GM18907 (cell line): ENCODE measurements at regions not wholly inside any gene's neighbourhood (a gene's known extent, or its start where the extent isn't known, plus 50 kb on each side); places are given as distances from the start of the nearest gene placed in this dataset.

Source experiments
- ATAC-seq: cut with Tn5 transposase; IDR thresholded peaks from one replicate; pipeline ENCODE4 v1.9.1; 2021; ENCODE audit warnings: mild to moderate bottlenecking, moderate library complexity; ENCODE audit not compliant: unreplicated experiment

DNA sequence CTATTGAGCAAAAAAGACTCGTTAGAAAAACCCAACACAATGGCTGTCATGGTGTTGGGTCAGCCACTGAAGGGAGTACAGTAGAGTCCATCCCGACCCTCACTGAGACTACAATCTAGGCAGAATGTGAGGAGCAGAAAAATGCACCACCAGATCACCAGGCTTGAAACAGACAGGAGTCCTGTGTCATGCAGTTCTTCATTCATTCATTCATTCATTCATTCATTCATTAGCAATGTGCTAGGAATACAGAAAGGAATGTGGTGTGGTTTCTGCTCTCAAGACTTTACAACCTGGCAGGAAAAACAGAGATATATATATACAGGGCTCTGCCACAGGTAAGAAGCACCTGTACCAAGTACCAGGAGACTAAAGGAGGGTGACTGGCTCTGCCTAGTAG lies 392.3 kb downstream of the OMA1 start:
- no peak for ATAC-seq

DNA sequence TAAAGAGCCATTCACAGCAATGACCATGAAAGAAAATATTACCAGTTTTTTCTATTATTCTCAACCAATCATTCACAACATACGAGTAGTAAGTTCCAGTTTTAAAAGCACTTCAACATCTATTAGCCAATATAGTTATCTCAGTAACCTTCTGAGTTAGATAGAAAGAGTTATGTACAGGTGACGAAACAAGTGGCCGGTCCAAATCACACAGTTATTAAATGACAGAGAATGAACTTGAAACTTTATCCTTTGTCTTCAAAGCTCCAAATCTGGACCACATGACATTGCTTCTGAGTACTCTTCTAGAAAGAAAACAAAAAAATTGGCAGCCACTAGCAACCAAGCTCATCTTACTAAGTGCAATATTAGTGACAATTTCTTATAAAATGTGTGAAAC lies 393.8 kb downstream of the OMA1 start:
- ATAC-seq: no peak

DNA sequence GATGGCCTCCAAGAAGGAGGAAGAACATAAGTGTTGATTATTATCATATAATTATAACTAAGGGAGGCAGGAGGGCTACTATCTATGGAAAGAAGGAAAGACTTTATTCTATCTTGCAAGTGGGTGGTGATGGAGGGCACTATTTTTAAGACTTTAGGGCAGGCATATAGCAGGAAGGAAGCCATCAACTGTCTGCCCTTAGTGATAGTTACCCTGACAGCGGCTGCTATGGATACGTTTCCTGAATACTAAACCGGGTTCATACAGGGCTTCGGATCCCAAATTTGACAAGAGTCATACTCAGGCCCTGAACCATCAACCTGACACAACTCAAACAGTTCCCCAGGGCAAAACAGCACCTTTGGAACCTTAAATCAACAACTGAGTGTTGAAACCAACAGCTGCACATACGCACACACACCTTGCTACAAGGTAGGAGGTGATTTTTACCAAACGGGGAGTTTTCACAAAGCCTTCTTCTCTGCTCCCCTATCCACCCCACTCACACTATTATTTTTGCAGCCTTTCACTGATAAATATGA lies 397.2 kb downstream of the OMA1 start:
- ATAC-seq: no peak

DNA sequence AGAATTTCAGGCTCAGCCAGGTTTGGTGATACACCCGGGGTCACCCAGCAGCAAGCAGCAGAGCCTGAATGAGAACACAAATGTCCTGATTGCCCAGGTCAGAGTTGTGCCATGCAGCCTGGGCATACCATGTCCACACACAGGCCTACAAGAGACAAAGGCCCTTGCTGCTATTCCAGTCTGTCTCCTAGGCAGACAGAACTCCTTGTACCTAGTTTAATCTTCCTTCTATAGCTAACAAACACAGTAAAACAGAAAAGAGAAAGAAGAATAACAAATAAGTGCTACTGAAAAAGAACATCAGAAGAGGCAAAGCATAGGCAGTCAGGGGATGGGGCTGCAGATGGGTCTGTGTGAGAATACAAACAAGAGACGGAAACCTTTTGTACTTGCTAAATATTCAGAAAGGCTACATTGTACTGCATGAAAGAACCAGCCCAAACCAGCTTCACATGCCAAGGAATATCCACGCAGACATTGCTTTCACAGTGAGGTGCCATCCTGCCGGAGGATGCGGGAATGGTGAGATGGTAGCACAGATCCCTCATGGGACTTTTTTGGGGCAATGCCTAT lies 401.7 kb downstream of the OMA1 start:
- no peak for ATAC-seq

DNA sequence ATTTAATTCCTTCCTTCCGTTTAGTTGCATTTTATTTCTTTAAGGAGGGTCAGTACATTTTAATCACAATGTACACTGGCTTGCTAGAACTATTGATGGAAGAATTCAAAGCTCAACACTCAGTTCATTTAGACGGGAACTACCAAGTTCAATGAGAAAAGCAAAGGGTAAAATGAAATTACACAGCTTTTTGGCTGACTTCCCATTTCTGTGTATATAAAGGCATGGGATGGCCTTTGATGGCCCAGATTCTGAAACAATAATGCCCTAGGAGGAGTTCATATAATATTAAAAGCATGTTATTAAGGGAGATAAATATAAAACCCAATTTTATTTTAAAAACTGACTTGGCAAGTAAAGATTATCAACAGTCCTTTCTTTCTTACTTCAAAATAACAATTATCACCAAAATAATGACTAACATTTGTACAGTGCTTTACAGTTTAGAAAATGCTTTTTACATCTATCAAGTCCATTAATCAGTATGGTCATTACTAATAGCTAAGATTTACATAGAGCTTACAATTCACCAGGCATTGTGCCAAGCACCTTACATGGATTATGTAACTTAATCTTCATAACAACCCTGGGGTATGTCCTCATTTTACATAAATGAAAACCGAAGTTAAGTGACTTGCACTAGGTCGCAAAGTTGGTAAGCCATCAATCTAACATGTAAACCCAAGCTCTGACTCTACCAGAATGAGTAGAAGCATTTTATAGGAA lies 402.4 kb downstream of the OMA1 start:
- ATAC-seq: no peak

GRCh38 chr1:58136387-58136786 lies 410.1 kb downstream of the OMA1 start:
- ATAC-seq: no peak

DNA sequence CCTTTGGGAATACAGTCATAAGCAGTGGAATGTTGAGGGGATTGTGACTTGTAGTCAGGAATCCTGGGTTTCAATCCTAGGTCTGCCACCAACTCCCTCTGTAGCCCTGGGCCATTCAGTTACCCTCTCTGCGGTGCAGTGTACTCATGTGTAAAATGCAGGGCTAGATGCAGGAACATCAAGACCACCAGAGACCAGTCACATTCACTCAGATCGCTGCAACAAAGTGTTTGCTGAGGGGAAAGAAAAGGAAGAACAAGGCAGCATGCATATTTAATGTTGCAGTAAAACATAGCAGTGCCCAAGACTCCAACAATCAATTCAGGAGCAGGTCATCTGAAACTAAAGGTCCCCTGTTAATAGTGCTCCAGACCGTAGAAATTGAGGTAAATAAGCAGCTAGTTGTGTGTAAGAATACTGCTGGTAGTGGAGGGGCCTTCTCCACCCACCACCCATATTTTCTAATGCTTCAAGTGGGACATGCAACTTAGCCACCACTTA lies 410.7 kb downstream of the OMA1 start:
- ATAC-seq: no peak

GRCh38 chr1:58133562-58133961 lies 413.0 kb downstream of the OMA1 start:
- no peak for ATAC-seq

GRCh38 chr1:58123051-58123450 lies 423.5 kb downstream of the OMA1 start:
- no peak for ATAC-seq

DNA sequence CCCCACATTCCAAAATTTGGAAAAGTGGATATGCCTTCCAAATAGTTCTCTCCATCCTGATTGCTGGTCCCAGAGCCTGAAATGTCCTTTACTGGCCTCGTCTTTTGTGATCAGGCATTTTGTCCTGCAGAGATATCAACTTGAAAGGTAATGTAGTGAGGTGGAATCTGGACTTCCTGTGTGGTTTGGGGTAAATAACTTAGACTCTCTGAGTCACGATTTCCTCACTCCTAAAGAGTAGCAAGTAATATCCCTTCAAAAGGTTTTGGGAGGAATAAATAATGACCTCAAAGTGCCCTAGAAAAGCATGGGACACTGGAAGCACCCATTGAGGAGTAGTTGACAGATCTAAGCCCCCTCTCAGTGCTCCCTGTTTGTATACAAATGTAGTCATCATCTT lies 426.6 kb downstream of the OMA1 start:
- ATAC-seq: no peak

DNA sequence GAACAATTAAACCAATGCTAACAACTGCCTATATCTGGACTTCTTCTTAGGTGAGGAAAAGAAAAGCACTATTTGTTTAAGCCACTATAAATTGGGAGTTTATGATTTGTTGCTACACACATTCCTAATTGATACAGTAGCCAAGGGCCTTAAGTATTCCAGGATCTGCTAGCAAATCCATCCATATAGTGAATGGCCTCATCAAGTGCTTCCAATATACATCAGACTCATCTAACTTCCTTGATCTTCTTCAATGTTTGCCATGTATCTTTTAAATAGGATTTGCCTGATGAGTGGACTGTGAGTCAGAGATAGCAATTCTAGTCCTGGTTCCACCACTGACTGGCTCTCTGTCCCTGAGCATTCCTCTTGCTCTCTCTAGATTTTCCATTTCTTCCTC lies 430.2 kb downstream of the OMA1 start:
- no peak for ATAC-seq

DNA sequence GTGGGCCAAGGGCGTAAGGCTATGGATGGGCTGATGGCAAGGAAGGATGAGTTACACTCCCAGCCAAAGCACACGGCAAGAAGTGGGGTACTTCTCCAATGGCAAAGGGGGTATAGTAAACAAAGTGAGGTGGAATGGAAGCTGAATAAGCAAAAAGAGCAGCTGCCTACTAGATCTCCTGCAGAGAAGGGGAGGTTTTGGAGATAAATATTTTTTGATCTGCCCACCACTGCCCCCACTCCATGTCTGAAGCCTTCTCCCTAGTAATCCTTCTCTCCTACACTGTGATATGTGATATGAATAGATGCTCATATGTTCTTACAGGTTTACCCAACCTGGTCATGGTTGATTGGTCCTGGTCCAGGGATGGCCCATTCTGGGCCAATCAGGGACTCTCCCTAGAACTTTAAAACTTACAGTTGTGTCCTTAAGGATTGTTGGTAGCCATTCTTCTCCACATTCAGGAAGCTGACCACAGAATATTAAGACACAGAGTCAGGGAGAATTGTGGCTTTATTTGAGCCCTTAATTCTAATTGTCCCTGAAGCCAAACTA lies 436.8 kb downstream of the OMA1 start:
- no peak for ATAC-seq

DNA sequence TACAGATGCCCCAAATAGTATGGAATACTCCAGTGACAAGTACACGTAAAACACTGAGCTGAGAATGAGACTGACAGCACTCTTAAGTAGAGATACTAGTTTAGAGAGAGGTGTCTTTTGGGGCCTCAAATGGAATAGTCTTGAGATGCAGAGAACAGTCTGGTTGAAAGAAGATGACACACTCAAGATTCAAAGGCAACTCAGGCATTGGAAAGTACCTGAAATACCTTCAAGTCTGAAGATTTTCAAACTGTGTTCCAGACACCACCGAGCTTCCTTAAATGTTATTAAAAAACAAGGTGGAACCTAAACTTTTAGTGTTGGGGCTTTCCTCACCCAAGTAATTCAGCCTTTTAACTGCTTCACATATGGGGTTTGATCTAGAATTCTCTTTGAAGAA lies 437.7 kb downstream of the OMA1 start:
- no peak for ATAC-seq

- no peak for ATAC-seq
Observed at GRCh38 chr1:58107943-58108342, 438.6 kb downstream of the OMA1 start.

GRCh38 chr1:58104960-58105359 lies 441.6 kb downstream of the OMA1 start:
- ATAC-seq: peak; percentile 87

DNA sequence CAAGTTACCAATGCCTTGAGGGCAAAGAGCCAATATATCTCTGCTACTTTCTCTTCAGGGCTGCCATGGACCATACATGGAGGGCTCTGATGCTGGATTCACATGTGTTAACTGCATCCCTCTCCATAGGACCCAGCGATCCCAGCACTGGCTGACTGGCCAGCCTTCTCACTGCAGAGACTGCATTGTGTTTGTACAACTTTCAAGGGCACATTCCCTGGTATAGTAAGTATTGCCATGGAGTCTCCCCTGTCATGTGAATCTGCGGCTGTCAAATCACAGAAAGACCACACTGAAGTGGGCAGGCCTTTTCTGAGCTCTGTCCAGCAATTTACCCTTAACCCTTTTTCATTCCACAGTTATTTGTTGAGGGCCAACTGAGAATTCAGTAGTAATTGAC lies 449.8 kb downstream of the OMA1 start:
- ATAC-seq: no peak

DNA sequence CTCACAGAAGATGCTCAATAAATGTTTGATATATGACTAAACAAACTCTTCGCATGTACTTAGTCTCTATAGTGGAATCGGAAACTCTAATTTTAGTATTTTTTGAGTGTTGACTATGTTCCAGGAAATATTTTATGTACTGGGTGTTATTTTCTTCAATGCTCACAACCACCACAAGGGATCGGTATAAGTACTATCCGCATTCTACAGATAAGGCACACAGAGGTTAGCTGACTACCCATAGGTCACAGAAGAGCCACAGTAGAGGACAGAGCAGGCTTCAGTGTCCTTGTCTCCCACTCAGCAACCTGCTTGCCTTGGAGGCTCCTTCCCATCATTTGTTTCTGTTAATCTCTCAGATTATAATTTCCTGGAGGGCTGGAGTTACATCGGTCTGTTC lies 451.3 kb downstream of the OMA1 start:
- ATAC-seq: no peak

DNA sequence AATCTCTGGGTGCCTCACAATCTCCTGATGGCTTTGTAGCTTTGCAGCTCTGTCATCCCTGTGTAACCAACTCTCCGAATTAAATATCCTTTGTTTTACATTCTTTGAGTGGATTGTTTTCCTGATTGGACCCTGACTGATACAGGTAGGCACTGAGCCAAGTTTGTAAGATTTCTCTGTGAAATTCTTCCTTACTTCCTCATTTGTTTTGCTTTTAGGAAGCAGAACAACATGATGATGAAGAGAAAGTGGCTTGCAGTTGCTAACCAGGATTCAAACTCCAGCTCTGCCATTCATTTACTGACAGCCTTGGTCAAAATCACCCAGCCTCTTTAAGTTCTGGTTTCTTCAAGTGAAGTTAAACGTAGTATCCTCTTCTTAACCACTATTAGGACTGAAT lies 452.3 kb downstream of the OMA1 start:
- ATAC-seq: no peak

- no peak for ATAC-seq
Observed at GRCh38 chr1:58090640-58091039, 455.9 kb downstream of the OMA1 start.

DNA sequence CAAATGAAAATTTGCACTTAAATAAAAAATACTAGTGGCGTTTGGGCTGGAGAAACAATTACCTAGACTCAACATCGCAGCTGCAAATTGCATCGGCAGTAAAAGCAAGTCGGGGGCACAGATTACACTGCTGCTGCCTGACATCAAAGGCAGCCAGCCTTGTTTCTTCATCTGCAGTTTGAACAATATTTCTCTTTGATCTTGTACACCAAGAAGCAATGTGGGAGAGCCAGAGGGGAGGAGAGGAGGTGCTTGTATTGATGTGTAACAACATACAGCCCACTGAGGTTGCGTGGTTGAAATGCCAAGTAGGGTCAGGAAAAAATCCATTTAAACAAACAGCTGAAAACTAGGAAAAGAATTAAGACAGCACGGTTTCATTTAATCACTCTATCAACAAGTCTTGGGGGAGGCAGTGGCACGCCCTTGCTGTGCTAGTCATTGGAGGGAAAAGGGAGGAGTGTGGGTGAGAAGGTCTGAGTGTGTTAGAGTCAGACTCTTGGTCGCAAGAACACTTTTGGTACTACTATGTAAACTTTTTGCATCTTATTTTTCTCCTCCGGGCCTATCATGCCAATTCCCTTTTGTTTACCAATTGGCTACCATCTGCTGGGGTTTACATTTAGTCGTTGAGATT lies 456.5 kb downstream of the OMA1 start:
- no peak for ATAC-seq

- ATAC-seq: no peak
Observed at GRCh38 chr1:58084266-58084665, 462.3 kb downstream of the OMA1 start.

GRCh38 chr1:58082596-58082995 lies 463.9 kb downstream of the OMA1 start:
- no peak for ATAC-seq
